GM18519 (cell line): ENCODE measurements at regions not wholly inside any gene's neighbourhood (a gene's known extent, or its start where the extent isn't known, plus 50 kb on each side); places are given as distances from the start of the nearest gene placed in this dataset.
"Not testable (repeated sequence)": the region's sequence is repeated elsewhere in the genome, so short reads cannot be mapped to it uniquely, and the experiment has no call there.

Experiments used
- ATAC-seq: cut with Tn5 transposase; IDR thresholded peaks from one replicate; pipeline ENCODE4 v1.9.1; 2021; ENCODE audit warnings: mild to moderate bottlenecking, moderate library complexity; ENCODE audit not compliant: unreplicated experiment, low FRiP score

- ATAC-seq, result no peak
Measured at GRCh38 chr18:40159141-40160017, 1795.7 kb upstream of the PIK3C3 start.

DNA sequence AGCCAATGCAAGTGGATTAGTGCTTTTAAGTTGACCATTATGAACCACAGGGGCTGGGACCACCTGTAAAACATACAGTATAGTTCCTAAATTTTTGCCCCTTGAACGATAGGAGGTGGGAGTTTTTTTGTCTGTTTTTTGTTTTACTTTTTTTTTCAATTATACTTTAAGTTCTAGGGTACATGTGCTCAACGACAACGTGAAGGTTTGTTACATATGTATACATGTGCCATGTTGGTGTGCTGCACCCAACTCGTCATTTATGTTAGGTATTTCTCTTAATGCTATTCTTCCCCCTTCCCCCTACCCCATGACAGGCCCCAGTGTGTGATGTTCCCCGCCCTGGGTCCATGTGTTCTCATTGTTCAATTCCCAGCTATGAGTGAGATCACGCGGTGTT, 1797.9 kb upstream of the PIK3C3 start:
- no peak for ATAC-seq

GRCh38 chr18:40152859-40153258, 1802.2 kb upstream of the PIK3C3 start:
- ATAC-seq, result no peak

DNA sequence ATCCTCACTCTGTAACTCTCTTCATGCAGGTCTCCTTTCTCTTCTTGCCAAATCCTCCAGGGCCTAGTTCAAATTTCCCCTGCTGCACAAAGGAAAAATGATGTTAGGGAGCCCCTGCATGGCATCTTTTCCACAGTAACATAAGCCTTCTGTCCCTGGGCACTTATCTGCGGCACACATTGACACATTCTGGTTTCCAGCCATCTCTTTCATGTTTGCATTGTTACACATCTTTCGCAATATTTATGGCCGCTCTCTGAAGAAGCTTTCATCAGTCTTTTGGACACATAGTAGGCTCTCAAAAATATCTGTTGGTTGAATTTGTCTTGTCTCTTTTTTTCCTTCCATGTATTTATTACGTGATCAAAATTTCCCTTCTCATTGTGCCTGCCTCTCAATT, 1806.1 kb upstream of the PIK3C3 start:
- ATAC-seq, result no peak

DNA sequence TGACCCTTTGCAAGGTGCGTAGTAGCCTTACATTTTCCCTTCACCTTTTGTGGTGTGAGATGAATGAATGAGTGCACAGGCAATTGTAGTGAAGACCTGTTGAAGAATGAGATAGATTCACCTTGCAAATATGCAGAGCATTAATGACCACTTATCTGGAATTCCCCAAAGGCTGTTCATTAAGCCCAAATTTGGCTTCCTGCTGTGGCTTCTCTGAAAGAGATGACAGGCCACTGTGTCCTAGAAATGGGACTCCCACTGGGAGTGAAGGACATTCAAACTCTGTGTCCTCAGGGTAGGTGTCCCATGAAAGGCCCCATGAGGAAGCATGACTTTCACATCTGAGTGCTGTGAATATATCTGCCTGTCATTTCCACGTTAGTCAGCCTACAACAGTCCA, 1821.8 kb upstream of the PIK3C3 start:
- no peak for ATAC-seq

DNA sequence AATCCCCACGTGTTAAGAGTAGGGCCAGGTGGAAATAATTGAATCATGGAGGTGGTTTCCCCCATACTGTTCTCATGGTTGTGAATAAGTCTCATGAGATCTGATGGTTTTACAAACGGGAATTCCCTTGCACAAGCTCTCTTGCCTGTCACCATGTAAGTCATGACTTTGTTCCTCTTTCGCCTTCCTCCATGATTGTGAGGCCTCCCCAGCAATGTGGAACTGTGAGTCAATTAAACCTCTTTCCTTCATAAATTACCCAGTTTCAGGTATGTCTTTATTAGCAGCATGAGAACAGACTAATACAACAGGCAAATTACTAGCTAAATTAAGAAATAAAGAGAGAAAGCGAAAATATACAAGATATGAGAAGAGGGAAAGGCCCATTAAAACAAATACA, 1822.6 kb upstream of the PIK3C3 start:
- ATAC-seq, result not testable (repeated sequence)

GRCh38 chr18:40124107-40124506, 1830.9 kb upstream of the PIK3C3 start:
- no peak for ATAC-seq

- no peak for ATAC-seq
Measured at GRCh38 chr18:40120796-40121391, 1834.1 kb upstream of the PIK3C3 start.

DNA sequence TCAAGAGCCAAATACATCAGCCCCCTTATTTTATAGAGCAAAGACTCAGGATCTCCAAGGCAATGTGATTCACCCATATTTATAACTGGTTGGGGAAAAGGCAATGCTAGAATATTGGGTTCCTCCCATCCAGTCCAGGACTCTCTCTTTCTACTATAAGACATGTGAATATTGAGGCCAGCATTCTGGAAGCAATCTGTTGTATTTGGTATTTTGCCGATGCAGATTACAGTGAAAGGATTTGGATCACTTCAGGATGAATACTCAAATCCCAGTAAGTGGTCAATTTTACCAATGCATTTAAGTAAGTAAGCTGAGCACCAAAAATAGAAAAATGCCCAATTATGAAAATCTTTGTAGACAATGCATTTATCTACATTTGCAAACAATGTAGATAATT, 1834.7 kb upstream of the PIK3C3 start:
- no peak for ATAC-seq

GRCh38 chr18:40119581-40119980, 1835.5 kb upstream of the PIK3C3 start:
- ATAC-seq, result not testable (repeated sequence)

DNA sequence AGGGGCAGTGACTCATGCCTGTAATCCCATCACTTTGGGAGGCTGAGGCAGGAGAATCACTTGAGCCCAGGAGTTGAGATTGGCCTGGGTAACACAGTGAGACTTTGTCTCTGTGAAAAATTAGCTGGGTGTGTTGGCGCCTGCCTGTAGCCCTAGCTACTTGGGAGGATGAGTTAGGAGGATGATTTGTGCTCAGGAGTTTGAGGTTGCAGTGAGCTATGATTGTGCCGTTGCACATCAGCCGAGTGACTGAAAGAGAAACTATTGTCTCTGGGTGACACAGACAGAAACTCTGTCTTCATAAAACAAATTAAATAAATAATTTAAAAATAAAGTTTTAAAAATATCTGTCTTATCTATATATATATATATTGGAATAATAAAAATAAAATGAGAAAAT, 1844.6 kb upstream of the PIK3C3 start:
- no peak for ATAC-seq

GRCh38 chr18:40109252-40110049, 1845.6 kb upstream of the PIK3C3 start:
- ATAC-seq, result no peak

GRCh38 chr18:40108596-40108995, 1846.4 kb upstream of the PIK3C3 start:
- no peak for ATAC-seq

GRCh38 chr18:40102903-40103302, 1852.1 kb upstream of the PIK3C3 start:
- ATAC-seq, result no peak

DNA sequence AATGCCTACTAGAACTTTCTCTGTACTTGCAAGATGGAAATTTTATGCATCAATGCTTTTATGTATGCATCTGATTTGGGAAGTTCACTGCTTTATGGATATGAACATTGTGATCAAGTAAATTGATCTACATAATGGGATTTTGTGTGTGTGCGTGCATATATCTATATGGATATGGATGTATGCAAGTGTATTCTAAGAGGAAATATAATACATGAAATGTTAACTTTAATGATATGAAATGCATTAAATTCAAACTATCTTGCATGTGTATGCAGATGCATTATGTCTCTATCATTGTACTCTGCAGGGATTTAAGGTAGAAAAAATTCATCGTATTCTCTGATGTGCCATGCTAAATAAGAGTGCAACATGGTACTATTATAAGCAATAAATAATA, 1855.4 kb upstream of the PIK3C3 start:
- ATAC-seq, result no peak

- no peak for ATAC-seq
Measured at GRCh38 chr18:40096675-40097074, 1858.4 kb upstream of the PIK3C3 start.

- no peak for ATAC-seq
Measured at GRCh38 chr18:40094441-40094840, 1860.6 kb upstream of the PIK3C3 start.

DNA sequence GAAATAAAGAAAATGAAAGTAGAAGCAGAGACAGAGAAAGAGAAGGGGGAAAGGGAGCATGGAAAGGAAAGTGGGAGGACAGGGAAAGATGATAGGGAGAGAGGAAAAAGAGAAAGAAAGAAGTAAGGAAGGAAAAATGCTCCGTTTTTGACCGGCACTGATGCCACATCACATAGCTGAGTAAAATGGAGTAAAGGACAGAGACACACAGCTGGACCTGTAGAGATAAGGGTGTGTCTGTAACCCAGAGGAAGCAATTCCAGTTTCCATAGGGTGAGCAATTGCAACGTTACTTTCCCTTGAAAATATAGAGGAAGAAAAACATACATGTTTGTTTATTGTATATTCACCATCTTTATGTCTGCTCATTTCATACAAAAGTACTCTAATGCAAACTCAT, 1866.9 kb upstream of the PIK3C3 start:
- ATAC-seq, result no peak

DNA sequence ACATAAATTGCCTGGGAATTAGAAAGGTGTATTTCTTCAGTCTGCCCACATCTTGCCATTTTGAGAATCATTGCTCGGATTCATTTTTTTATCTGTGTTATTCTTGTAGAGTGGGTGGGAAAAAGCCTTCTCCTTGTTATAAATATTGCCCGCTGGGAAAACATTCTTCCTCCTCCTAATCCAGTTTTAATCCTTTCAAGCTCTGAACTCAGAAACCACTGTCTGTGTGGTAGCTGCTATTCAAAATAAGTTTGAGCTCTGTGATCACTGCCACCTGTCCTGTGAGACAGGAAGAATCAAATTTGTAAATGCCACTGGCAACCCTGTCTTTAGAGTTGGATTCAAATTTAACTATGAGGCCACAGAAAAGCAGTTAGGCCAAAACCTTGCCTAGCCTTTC, 1875.2 kb upstream of the PIK3C3 start:
- ATAC-seq, result no peak

- no peak for ATAC-seq
Measured at GRCh38 chr18:40075616-40076015, 1879.4 kb upstream of the PIK3C3 start.

DNA sequence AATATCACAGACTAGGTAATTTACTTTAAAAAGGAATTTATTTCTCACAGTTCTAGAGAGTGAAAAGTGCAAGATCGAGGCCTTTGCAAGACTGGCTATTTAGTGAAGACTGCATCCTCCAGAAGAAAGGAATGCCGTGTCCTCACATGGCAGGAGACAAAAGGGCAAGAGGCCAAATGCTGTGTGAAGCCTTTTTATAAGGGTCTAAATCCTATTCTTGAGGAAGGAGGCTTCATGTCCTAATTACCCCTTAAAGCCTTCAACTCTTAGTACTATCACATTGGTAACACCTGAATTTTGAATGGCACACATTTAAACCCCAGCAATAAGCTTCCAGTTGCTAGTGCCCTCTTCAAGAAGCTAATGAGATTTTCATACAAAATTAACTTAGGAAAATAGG, 1882.3 kb upstream of the PIK3C3 start:
- ATAC-seq, result no peak
